H9 (cell line): ENCODE measurements at regions not wholly inside any gene's neighbourhood (a gene's known extent, or its start where the extent isn't known, plus 50 kb on each side); places are given as distances from the start of the nearest gene placed in this dataset.

Experiments
- DNase-seq: peaks from one replicate; pipeline ENCODE4 v3.0.0-alpha.2; 2017
- H2AFZ ChIP-seq: one replicate; pipeline ENCODE4 v1.6.1; 2013; ENCODE audit warnings: mild to moderate bottlenecking, low read length, control low read depth, moderate library complexity
- H2AK5ac ChIP-seq: 2 replicates; pipeline ENCODE4 v1.6.1; 2013; ENCODE audit warnings: low read length, control low read depth, mixed read lengths; ENCODE audit not compliant: insufficient read length
- H2BK120ac ChIP-seq: one replicate; pipeline ENCODE4 v1.6.1; 2013; ENCODE audit warnings: low read depth, mild to moderate bottlenecking, low read length, control low read depth, inconsistent platforms; ENCODE audit not compliant: poor library complexity, severe bottlenecking
- H2BK12ac ChIP-seq: 2 replicates; pipeline ENCODE4 v1.6.1; 2013; ENCODE audit warnings: low read length, control low read depth, mixed read lengths, low read depth; ENCODE audit not compliant: insufficient read length
- H2BK15ac ChIP-seq: 2 replicates; pipeline ENCODE4 v1.6.1; 2013; ENCODE audit warnings: low read depth, low read length, control low read depth
- H2BK20ac ChIP-seq: one replicate; pipeline ENCODE4 v1.6.1; 2013; ENCODE audit warnings: low read depth, mild to moderate bottlenecking, low read length, control low read depth, inconsistent platforms; ENCODE audit not compliant: poor library complexity, severe bottlenecking
- H2BK5ac ChIP-seq: 2 replicates; pipeline ENCODE4 v1.6.1; 2013; ENCODE audit warnings: low read length, control low read depth, mixed read lengths; ENCODE audit not compliant: insufficient read length
- H3K14ac ChIP-seq: 2 replicates; pipeline ENCODE4 v1.6.1; 2013; ENCODE audit warnings: low read length, control low read depth; ENCODE audit not compliant: insufficient read depth
- H3K18ac ChIP-seq: 2 replicates; pipeline ENCODE4 v1.6.1; 2013; ENCODE audit warnings: low read depth, mild to moderate bottlenecking, mixed read lengths, low read length, control low read depth; ENCODE audit not compliant: insufficient read length
- H3K23ac ChIP-seq: 2 replicates; pipeline ENCODE4 v1.6.1; 2013; ENCODE audit warnings: low read length, control low read depth, mixed read lengths, low read depth; ENCODE audit not compliant: insufficient read length
- H3K23me2 ChIP-seq: 2 replicates; pipeline ENCODE4 v1.6.1; 2013; ENCODE audit warnings: low read depth, mild to moderate bottlenecking, mixed read lengths, low read length, control low read depth; ENCODE audit not compliant: insufficient read length, poor library complexity, severe bottlenecking
- H3K27ac ChIP-seq: 2 replicates; pipeline ENCODE4 v1.5.1; 2013; ENCODE audit warnings: low read length, control low read depth, mixed read lengths, low read depth; ENCODE audit not compliant: insufficient read length
- H3K27me3 ChIP-seq: 2 replicates; pipeline ENCODE4 v1.6.1; 2013; ENCODE audit warnings: low read length, control low read depth, inconsistent platforms; ENCODE audit not compliant: insufficient read depth
- H3K4ac ChIP-seq: 2 replicates; pipeline ENCODE4 v1.6.1; 2013; ENCODE audit warnings: low read depth, mild to moderate bottlenecking, control low read depth, inconsistent platforms, low read length, moderate library complexity
- H3K4me1 ChIP-seq: 2 replicates; pipeline ENCODE4 v1.6.1; 2013; ENCODE audit warnings: low read length, control low read depth, inconsistent platforms; ENCODE audit not compliant: insufficient read depth
- H3K4me2 ChIP-seq: 2 replicates; pipeline ENCODE4 v1.6.1; 2013; ENCODE audit warnings: low read length, control low read depth, mixed read lengths; ENCODE audit not compliant: insufficient read length, insufficient read depth
- H3K56ac ChIP-seq: 2 replicates; pipeline ENCODE4 v1.6.1; 2013; ENCODE audit warnings: low read depth, mild to moderate bottlenecking, mixed read lengths, low read length, control low read depth; ENCODE audit not compliant: insufficient read length
- H3K79me1 ChIP-seq: 2 replicates; pipeline ENCODE4 v1.6.1; 2013; ENCODE audit warnings: low read depth, mild to moderate bottlenecking, moderate library complexity, low read length, control low read depth, inconsistent platforms; ENCODE audit not compliant: insufficient read depth, poor library complexity, severe bottlenecking
- H3K79me2 ChIP-seq: 2 replicates; pipeline ENCODE4 v1.6.1; 2013; ENCODE audit warnings: low read length, control low read depth, inconsistent platforms; ENCODE audit not compliant: insufficient read depth
- H3K9ac ChIP-seq: 2 replicates; pipeline ENCODE4 v1.6.1; 2013; ENCODE audit warnings: low read length, control low read depth, mixed read lengths; ENCODE audit not compliant: insufficient read length; ENCODE audit errors: extremely low read depth
- H3K9me3 ChIP-seq: one replicate; pipeline ENCODE4 v1.6.1; 2013; ENCODE audit warnings: low read depth, low read length, inconsistent platforms; ENCODE audit not compliant: control insufficient read depth
- H3T11ph ChIP-seq: one replicate; pipeline ENCODE4 v1.6.1; 2013; ENCODE audit warnings: mild to moderate bottlenecking, low read length, control low read depth, inconsistent platforms
- H4K20me1 ChIP-seq: one replicate; pipeline ENCODE4 v1.6.1; 2013; ENCODE audit not compliant: control insufficient read depth, insufficient read length, insufficient read depth
- H4K5ac ChIP-seq: 2 replicates; pipeline ENCODE4 v1.6.1; 2013; ENCODE audit warnings: low read depth, mild to moderate bottlenecking, mixed read lengths, low read length, control low read depth; ENCODE audit not compliant: insufficient read length
- H4K8ac ChIP-seq: replicated peaks from 2 replicates; pipeline ENCODE4 v1.6.1; 2013; ENCODE audit warnings: low read length, control low read depth, mixed read lengths, low read depth; ENCODE audit not compliant: insufficient read length
- H4K91ac ChIP-seq: 2 replicates; pipeline ENCODE4 v1.6.1; 2013; ENCODE audit warnings: low read depth, mild to moderate bottlenecking, moderate library complexity, mixed read lengths, low read length, control low read depth; ENCODE audit not compliant: insufficient read length
- H3K27ac Mint-ChIP-seq, 3 experiments: 2 replicates in 2 of 3; 3 replicates in 1 of 3; pipeline ENCODE4 v1.8.0; 2020 to 2021; ENCODE audit warnings: mixed read lengths in 3 of 3, mild to moderate bottlenecking in 1 of 3, moderate library complexity in 1 of 3
- H3K27me3 Mint-ChIP-seq: 2 replicates; pipeline ENCODE4 v1.8.0; 2021; ENCODE audit warnings: low read depth, mild to moderate bottlenecking, moderate library complexity, mixed read lengths
- H3K36me3 Mint-ChIP-seq, 3 experiments: 2 replicates in 2 of 3; 3 replicates in 1 of 3; pipeline ENCODE4 v1.8.0; 2020 to 2021; ENCODE audit warnings: low read depth in 3 of 3, mixed read lengths in 3 of 3; ENCODE audit not compliant: insufficient read depth in 1 of 3
- H3K4me1 Mint-ChIP-seq, 2 experiments: 2 replicates each; pipeline ENCODE4 v1.8.0; 2020; ENCODE audit warnings: mixed read lengths in 2 of 2
- H3K4me3 Mint-ChIP-seq, 2 experiments: 2 replicates in 1 of 2; 3 replicates in 1 of 2; pipeline ENCODE4 v1.8.0; 2020 to 2021; ENCODE audit warnings: mild to moderate bottlenecking in 2 of 2, mixed read lengths in 2 of 2, moderate library complexity in 1 of 2
- H3K9me3 Mint-ChIP-seq, 2 experiments: 2 replicates in 1 of 2; 3 replicates in 1 of 2; pipeline ENCODE4 v1.8.0; 2020; ENCODE audit warnings: mild to moderate bottlenecking in 2 of 2, mixed read lengths in 2 of 2, moderate library complexity in 1 of 2
- WGBS: extraction: QIAGEN DNeasy Blood & Tissue Kit; methylation state at CpG from one replicate; pipeline ENCODE4 v1.1.7; 2013; ENCODE audit warnings: missing lambda C conversion rate, low lambda C conversion rate, mixed read lengths; ENCODE audit not compliant: insufficient read length; ENCODE audit errors: extremely low coverage; 5-methylcytosine and 5-hydroxymethylcytosine counted together
- TF ChIP-seq, protein P1 (sequence below): fragments of 200-600 bp; sonication (generic); conservative IDR thresholded peaks from 3 replicates; pipeline ENCODE4 v1.8.0; 2021; ENCODE audit warnings: antibody characterized with exemption, mild to moderate bottlenecking

DNA sequence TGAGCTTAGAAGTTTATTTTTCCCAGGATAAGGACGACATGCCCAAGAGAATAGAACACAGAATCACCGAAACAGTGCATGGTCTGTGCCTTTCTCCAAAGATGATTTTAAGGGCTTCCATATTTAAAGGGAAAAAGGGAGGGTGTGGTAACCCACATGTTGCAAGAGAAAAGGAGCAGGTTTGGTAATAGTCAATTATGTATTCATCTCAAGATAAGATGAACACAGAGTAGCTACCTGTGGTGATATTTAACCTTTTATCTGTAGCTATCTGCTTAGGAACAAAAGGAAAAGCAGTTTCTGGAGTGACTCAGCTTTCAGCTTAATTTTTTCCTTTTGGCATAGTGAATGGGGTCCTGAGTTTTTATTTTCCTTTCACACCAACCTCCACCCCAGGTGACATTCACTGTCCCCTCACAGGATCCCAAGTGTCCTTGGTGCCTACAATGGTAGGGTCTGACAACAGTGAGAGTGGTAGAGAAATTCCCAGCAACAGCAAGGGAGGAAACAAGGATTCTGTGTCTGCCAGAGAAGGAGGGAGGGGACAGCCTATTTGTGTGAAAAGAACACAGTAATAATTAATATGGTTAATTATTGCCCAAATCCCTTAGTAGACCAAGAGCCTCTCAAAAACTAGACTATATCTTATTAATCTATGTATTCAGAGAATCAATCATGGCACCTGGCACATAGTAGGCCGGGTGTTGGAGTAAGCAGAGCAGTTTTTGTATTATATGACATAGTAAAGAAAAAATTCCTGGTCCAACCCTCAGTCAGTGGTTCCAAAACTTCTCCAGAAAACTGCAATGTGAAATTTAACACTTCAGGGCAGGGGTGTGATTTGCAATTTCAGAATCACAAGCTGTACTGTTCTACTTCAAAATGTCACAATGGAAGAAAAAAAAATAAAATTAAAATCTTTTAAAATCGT, 154.5 kb downstream of the PHLDA1 start:
- Histone ChIP-seq H3K27ac (no peak overlapping the region), H3T11ph (no peak overlapping the region), H3K9ac (no peak overlapping the region), H3K23me2 (no peaks in the 10 kb centered on the region), H2BK12ac (no peak overlapping the region), H2AK5ac (no peak overlapping the region), H3K79me2 (no peaks in the 10 kb centered on the region), H2AFZ (no peak overlapping the region), H3K79me1 (no peaks in the 10 kb centered on the region), H2BK120ac (no peak overlapping the region), H3K18ac (no peak overlapping the region), H3K9me3 (no peaks in the 10 kb centered on the region), H3K14ac (no peak overlapping the region), H3K4me1 (no peaks in the 10 kb centered on the region; the same call in 1 of the 2 replicates), H4K20me1 (no peaks in the 10 kb centered on the region), H3K27me3 (no peaks in the 10 kb centered on the region), H2BK20ac (no peak overlapping the region), H4K8ac (no peak overlapping the region), H3K23ac (no peak overlapping the region), H3K56ac (no peak overlapping the region), H4K91ac (no peak overlapping the region), H2BK15ac (no peak overlapping the region), H4K5ac (no peak overlapping the region), H2BK5ac (no peak overlapping the region), H3K4me2 (no peak overlapping the region), H3K4ac (no peak overlapping the region)
- Mint-ChIP-seq H3K4me3 (no peak overlapping the region), H3K27me3 (no peaks in the 10 kb centered on the region; the same call in 1 of the 2 replicates), H3K9me3 (peaks cover 0 to 8% of the 10 kb centered on the region in 2 experiments; a peak in 2 of 5 replicates), H3K27ac (peak overlapping the region in 2 of 3 experiments; percentile 90; a peak in 4 of 7 replicates), H3K36me3 (peaks cover 3 to 16% (median 5%) of the 10 kb centered on the region in 3 experiments; a peak in 6 of 7 replicates), H3K4me1 (peaks cover 33 to 43% of the 10 kb centered on the region in 2 experiments)
- TF ChIP-seq, protein P1, sequence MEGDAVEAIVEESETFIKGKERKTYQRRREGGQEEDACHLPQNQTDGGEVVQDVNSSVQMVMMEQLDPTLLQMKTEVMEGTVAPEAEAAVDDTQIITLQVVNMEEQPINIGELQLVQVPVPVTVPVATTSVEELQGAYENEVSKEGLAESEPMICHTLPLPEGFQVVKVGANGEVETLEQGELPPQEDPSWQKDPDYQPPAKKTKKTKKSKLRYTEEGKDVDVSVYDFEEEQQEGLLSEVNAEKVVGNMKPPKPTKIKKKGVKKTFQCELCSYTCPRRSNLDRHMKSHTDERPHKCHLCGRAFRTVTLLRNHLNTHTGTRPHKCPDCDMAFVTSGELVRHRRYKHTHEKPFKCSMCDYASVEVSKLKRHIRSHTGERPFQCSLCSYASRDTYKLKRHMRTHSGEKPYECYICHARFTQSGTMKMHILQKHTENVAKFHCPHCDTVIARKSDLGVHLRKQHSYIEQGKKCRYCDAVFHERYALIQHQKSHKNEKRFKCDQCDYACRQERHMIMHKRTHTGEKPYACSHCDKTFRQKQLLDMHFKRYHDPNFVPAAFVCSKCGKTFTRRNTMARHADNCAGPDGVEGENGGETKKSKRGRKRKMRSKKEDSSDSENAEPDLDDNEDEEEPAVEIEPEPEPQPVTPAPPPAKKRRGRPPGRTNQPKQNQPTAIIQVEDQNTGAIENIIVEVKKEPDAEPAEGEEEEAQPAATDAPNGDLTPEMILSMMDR = no peak
- no CpG with 5 or more reads among the region's 4 CpGs for WGBS
- DNase-seq = no peak
